HL-60 (cell line): ENCODE measurements at regions not wholly inside any gene's neighbourhood (a gene's known extent, or its start where the extent isn't known, plus 50 kb on each side); places are given as distances from the start of the nearest gene placed in this dataset.

ENCODE experiments used
- GABPA ChIP-seq: IDR thresholded peaks from 2 replicates; pipeline ENCODE4 v1.6.1; 2012; ENCODE audit warnings: low read depth
- POLR2AphosphoS5 ChIP-seq: IDR thresholded peaks from 2 replicates; pipeline ENCODE4 v1.6.1; 2012; ENCODE audit warnings: low read depth
- SPI1 ChIP-seq: IDR thresholded peaks from 2 replicates; pipeline ENCODE4 v1.6.1; 2012; ENCODE audit warnings: low read depth, mild to moderate bottlenecking, borderline replicate concordance
- TF ChIP-seq, protein P1 (sequence below): IDR thresholded peaks from one replicate; pipeline ENCODE4 v1.5.1; 2011; ENCODE audit warnings: low read length, control low read depth, inconsistent platforms; ENCODE audit not compliant: insufficient read depth
- TF ChIP-seq, protein P2 (sequence below): IDR thresholded peaks from 2 replicates; pipeline ENCODE4 v1.6.1; 2012; ENCODE audit warnings: low read depth; ENCODE audit not compliant: insufficient replicate concordance

DNA sequence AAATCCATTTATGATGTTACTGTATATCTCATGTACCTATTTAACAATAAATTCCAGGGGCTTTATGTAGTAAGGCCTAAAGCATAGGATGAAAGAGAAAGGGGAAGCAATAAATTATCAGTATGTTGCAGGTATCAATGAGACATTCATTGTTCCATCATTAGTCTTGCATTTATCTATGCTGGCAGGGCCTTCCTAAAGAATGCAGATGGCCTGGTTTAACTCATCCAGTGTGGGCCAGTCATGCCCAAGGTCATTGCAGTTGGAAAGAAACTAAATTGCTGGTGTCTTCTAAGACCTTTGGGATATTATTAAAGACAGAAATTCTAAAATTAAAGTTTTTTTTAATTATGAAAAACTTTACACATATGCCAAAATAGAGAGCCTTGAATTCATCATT is 98.3 kb downstream of the AVPR1A start:
- TF ChIP-seq, protein P1, sequence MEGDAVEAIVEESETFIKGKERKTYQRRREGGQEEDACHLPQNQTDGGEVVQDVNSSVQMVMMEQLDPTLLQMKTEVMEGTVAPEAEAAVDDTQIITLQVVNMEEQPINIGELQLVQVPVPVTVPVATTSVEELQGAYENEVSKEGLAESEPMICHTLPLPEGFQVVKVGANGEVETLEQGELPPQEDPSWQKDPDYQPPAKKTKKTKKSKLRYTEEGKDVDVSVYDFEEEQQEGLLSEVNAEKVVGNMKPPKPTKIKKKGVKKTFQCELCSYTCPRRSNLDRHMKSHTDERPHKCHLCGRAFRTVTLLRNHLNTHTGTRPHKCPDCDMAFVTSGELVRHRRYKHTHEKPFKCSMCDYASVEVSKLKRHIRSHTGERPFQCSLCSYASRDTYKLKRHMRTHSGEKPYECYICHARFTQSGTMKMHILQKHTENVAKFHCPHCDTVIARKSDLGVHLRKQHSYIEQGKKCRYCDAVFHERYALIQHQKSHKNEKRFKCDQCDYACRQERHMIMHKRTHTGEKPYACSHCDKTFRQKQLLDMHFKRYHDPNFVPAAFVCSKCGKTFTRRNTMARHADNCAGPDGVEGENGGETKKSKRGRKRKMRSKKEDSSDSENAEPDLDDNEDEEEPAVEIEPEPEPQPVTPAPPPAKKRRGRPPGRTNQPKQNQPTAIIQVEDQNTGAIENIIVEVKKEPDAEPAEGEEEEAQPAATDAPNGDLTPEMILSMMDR: no peak
- TF ChIP-seq POLR2AphosphoS5 (no peak), GABPA (no peak), SPI1 (no peak)
- TF ChIP-seq, protein P2, sequence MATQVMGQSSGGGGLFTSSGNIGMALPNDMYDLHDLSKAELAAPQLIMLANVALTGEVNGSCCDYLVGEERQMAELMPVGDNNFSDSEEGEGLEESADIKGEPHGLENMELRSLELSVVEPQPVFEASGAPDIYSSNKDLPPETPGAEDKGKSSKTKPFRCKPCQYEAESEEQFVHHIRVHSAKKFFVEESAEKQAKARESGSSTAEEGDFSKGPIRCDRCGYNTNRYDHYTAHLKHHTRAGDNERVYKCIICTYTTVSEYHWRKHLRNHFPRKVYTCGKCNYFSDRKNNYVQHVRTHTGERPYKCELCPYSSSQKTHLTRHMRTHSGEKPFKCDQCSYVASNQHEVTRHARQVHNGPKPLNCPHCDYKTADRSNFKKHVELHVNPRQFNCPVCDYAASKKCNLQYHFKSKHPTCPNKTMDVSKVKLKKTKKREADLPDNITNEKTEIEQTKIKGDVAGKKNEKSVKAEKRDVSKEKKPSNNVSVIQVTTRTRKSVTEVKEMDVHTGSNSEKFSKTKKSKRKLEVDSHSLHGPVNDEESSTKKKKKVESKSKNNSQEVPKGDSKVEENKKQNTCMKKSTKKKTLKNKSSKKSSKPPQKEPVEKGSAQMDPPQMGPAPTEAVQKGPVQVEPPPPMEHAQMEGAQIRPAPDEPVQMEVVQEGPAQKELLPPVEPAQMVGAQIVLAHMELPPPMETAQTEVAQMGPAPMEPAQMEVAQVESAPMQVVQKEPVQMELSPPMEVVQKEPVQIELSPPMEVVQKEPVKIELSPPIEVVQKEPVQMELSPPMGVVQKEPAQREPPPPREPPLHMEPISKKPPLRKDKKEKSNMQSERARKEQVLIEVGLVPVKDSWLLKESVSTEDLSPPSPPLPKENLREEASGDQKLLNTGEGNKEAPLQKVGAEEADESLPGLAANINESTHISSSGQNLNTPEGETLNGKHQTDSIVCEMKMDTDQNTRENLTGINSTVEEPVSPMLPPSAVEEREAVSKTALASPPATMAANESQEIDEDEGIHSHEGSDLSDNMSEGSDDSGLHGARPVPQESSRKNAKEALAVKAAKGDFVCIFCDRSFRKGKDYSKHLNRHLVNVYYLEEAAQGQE: no peak
